ENCODE measurements at regions not wholly inside any gene's neighbourhood (a gene's known extent, or its start where the extent isn't known, plus 50 kb on each side); places are given as distances from the start of the nearest gene placed in this dataset.

DNA sequence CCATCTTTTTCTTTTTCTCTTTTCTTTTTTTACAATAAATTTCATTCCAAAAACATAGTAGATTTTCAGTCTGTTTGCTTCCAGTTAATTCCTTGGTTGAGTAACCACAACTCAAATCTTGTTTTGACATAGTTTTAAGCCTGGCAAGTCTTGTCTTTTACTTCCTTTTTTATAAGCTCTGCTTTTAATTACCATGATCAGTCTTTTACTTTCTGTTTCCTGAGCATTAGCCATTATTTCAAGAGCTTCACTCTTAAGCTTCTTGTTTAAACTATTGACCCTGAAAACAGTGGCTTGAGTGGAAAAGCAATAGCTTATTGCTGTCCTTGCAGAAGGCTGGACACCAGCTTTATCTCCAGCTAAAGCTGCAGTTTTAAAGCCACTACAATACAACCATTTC lies 1363.3 kb downstream of the MAT2B start:
- Histone ChIP-seq H3K9ac (ENCODE audit: low read depth in 1 of 3, low read length in 3 of 3) (no peak overlapping the region), H3K27ac (ENCODE audit: low read depth, low read length) (no peak overlapping the region)

GRCh38 chr5:164869325-164869724 lies 1363.9 kb downstream of the MAT2B start:
- Histone ChIP-seq H3K4me1 (ENCODE audit: control insufficient read depth in 3 of 3, insufficient read depth in 3 of 3, low read length in 3 of 3) (no peaks in the 10 kb centered on the region), H3K9ac (ENCODE audit: low read depth in 1 of 3, low read length in 3 of 3) (no peak overlapping the region), H3K9me3 (ENCODE audit: control insufficient read depth in 3 of 3, low read length in 3 of 3) (no peaks in the 10 kb centered on the region), H3K27ac (ENCODE audit: low read depth, low read length) (no peak overlapping the region), H3K36me3 (ENCODE audit: control insufficient read depth in 3 of 3, insufficient read depth in 3 of 3, low read length in 3 of 3) (no peaks in the 10 kb centered on the region), H3K4me3 (ENCODE audit: low read length in 3 of 3) (no peak overlapping the region), H3K27me3 (ENCODE audit: control insufficient read depth in 3 of 3, insufficient read depth in 3 of 3, low read length in 3 of 3) (no peaks in the 10 kb centered on the region)

More for the DNA sequence above, 1363.3 kb downstream of the MAT2B start:
- no peaks in the 10 kb centered on the region for H3K36me3 ChIP-seq (ENCODE audit: control insufficient read depth in 3 of 3, insufficient read depth in 3 of 3, low read length in 3 of 3)
- H3K27me3 ChIP-seq (ENCODE audit: control insufficient read depth in 3 of 3, insufficient read depth in 3 of 3, low read length in 3 of 3) = no peaks in the 10 kb centered on the region
- H3K4me3 ChIP-seq (ENCODE audit: low read length in 3 of 3) = no peak overlapping the region
- no peaks in the 10 kb centered on the region for H3K4me1 ChIP-seq (ENCODE audit: control insufficient read depth in 3 of 3, insufficient read depth in 3 of 3, low read length in 3 of 3)
- no peaks in the 10 kb centered on the region for H3K9me3 ChIP-seq (ENCODE audit: control insufficient read depth in 3 of 3, low read length in 3 of 3)

GRCh38 chr5:164876793-164877192 lies 1371.4 kb downstream of the MAT2B start:
- Histone ChIP-seq H3K27ac (ENCODE audit: low read depth, low read length) (no peak overlapping the region), H3K4me1 (ENCODE audit: control insufficient read depth in 3 of 3, insufficient read depth in 3 of 3, low read length in 3 of 3) (no peaks in the 10 kb centered on the region), H3K9ac (ENCODE audit: low read depth in 1 of 3, low read length in 3 of 3) (no peak overlapping the region), H3K9me3 (ENCODE audit: control insufficient read depth in 3 of 3, low read length in 3 of 3) (peaks cover 0 to 4% (median 0%) of the 10 kb centered on the region in 3 donors), H3K4me3 (ENCODE audit: low read length in 3 of 3) (no peak overlapping the region), H3K36me3 (ENCODE audit: control insufficient read depth in 3 of 3, insufficient read depth in 3 of 3, low read length in 3 of 3) (no peaks in the 10 kb centered on the region), H3K27me3 (ENCODE audit: control insufficient read depth in 3 of 3, insufficient read depth in 3 of 3, low read length in 3 of 3) (no peaks in the 10 kb centered on the region)

DNA sequence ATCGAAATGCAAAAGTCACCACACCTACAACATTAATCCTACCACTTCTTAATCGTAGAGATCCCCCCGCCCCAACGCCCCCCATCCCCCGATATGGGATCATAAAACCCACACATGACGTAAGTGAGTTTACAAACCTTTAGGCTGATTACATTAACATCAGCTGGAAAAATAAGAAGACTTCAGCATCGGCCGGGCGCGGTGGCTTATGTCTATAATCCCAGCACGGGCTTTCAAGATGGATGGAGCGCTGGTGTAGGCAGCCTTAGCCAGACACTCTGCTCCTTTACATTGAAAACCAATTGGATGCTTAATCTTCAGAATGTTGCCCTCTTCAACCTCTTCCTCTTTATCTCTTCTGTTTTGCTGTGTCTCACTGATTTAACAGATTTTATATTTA lies 1376.0 kb downstream of the MAT2B start:
- no peaks in the 10 kb centered on the region for H3K4me1 ChIP-seq (ENCODE audit: control insufficient read depth in 3 of 3, insufficient read depth in 3 of 3, low read length in 3 of 3)
- no peaks in the 10 kb centered on the region for H3K36me3 ChIP-seq (ENCODE audit: control insufficient read depth in 3 of 3, insufficient read depth in 3 of 3, low read length in 3 of 3)
- H3K9ac ChIP-seq (ENCODE audit: low read depth in 1 of 3, low read length in 3 of 3) = no peak overlapping the region
- no peaks in the 10 kb centered on the region for H3K27me3 ChIP-seq (ENCODE audit: control insufficient read depth in 3 of 3, insufficient read depth in 3 of 3, low read length in 3 of 3)
- H3K9me3 ChIP-seq (ENCODE audit: control insufficient read depth in 3 of 3, low read length in 3 of 3) = no peaks in the 10 kb centered on the region
- no peak overlapping the region for H3K27ac ChIP-seq (ENCODE audit: low read depth, low read length)
- no peak overlapping the region for H3K4me3 ChIP-seq (ENCODE audit: low read length in 3 of 3)

- no peaks in the 10 kb centered on the region for H3K27me3 ChIP-seq (ENCODE audit: control insufficient read depth in 3 of 3, insufficient read depth in 3 of 3, low read length in 3 of 3)
- no peak overlapping the region for H3K27ac ChIP-seq (ENCODE audit: low read depth, low read length)
- H3K4me1 ChIP-seq (ENCODE audit: control insufficient read depth in 3 of 3, insufficient read depth in 3 of 3, low read length in 3 of 3) = no peaks in the 10 kb centered on the region
- H3K36me3 ChIP-seq (ENCODE audit: control insufficient read depth in 3 of 3, insufficient read depth in 3 of 3, low read length in 3 of 3) = no peaks in the 10 kb centered on the region
- no peak overlapping the region for H3K4me3 ChIP-seq (ENCODE audit: low read length in 3 of 3)
- H3K9ac ChIP-seq (ENCODE audit: low read depth in 1 of 3, low read length in 3 of 3) = no peak overlapping the region
- no peaks in the 10 kb centered on the region for H3K9me3 ChIP-seq (ENCODE audit: control insufficient read depth in 3 of 3, low read length in 3 of 3)
Observed at GRCh38 chr5:164885179-164885578, 1379.8 kb downstream of the MAT2B start.

DNA sequence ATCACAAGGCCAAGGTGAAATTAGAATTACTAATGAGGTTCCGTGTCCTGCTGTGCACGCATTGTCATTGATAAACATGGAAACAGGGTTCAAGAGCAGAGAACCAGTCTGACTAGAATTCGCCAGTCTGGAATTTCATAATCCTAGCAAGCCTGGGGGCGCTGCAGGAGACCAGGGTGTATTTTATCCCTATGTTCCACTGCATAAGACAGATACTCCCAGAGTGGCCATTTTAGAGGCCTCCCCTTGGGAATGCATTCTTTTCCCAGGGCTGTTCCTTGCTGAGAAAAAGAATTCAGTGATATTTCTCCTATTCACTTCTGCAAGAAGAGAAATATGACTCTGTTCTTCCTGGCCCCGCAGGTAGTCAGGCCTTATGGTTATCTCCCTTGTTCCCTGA lies 1387.7 kb downstream of the MAT2B start:
- peaks cover 0 to 2% (median 0%) of the 10 kb centered on the region in 3 donors for H3K9me3 ChIP-seq (ENCODE audit: control insufficient read depth in 3 of 3, low read length in 3 of 3)
- H3K9ac ChIP-seq (ENCODE audit: low read depth in 1 of 3, low read length in 3 of 3) = no peak overlapping the region
- H3K4me1 ChIP-seq (ENCODE audit: control insufficient read depth in 3 of 3, insufficient read depth in 3 of 3, low read length in 3 of 3) = no peaks in the 10 kb centered on the region
- no peaks in the 10 kb centered on the region for H3K36me3 ChIP-seq (ENCODE audit: control insufficient read depth in 3 of 3, insufficient read depth in 3 of 3, low read length in 3 of 3)
- H3K27ac ChIP-seq (ENCODE audit: low read depth, low read length) = no peak overlapping the region
- no peak overlapping the region for H3K4me3 ChIP-seq (ENCODE audit: low read length in 3 of 3)
- no peaks in the 10 kb centered on the region for H3K27me3 ChIP-seq (ENCODE audit: control insufficient read depth in 3 of 3, insufficient read depth in 3 of 3, low read length in 3 of 3)

GRCh38 chr5:164898705-164899104 lies 1393.3 kb downstream of the MAT2B start:
- H3K27me3 ChIP-seq (ENCODE audit: control insufficient read depth in 3 of 3, insufficient read depth in 3 of 3, low read length in 3 of 3) = no peaks in the 10 kb centered on the region
- no peaks in the 10 kb centered on the region for H3K4me1 ChIP-seq (ENCODE audit: control insufficient read depth in 3 of 3, insufficient read depth in 3 of 3, low read length in 3 of 3)
- no peak overlapping the region for H3K27ac ChIP-seq (ENCODE audit: low read depth, low read length)
- H3K9me3 ChIP-seq (ENCODE audit: control insufficient read depth in 3 of 3, low read length in 3 of 3) = peaks cover 0 to 2% (median 0%) of the 10 kb centered on the region in 3 donors
- no peaks in the 10 kb centered on the region for H3K36me3 ChIP-seq (ENCODE audit: control insufficient read depth in 3 of 3, insufficient read depth in 3 of 3, low read length in 3 of 3)
- no peak overlapping the region for H3K4me3 ChIP-seq (ENCODE audit: low read length in 3 of 3)
- H3K9ac ChIP-seq (ENCODE audit: low read depth in 1 of 3, low read length in 3 of 3) = no peak overlapping the region

- Histone ChIP-seq H3K36me3 (ENCODE audit: control insufficient read depth in 3 of 3, insufficient read depth in 3 of 3, low read length in 3 of 3) (no peaks in the 10 kb centered on the region), H3K4me1 (ENCODE audit: control insufficient read depth in 3 of 3, insufficient read depth in 3 of 3, low read length in 3 of 3) (no peaks in the 10 kb centered on the region), H3K4me3 (ENCODE audit: low read length in 3 of 3) (no peak overlapping the region), H3K27ac (ENCODE audit: low read depth, low read length) (no peak overlapping the region), H3K9ac (ENCODE audit: low read depth in 1 of 3, low read length in 3 of 3) (no peak overlapping the region), H3K27me3 (ENCODE audit: control insufficient read depth in 3 of 3, insufficient read depth in 3 of 3, low read length in 3 of 3) (no peaks in the 10 kb centered on the region), H3K9me3 (ENCODE audit: control insufficient read depth in 3 of 3, low read length in 3 of 3) (no peaks in the 10 kb centered on the region)
Observed at GRCh38 chr5:164909673-164910072, 1404.3 kb downstream of the MAT2B start.

DNA sequence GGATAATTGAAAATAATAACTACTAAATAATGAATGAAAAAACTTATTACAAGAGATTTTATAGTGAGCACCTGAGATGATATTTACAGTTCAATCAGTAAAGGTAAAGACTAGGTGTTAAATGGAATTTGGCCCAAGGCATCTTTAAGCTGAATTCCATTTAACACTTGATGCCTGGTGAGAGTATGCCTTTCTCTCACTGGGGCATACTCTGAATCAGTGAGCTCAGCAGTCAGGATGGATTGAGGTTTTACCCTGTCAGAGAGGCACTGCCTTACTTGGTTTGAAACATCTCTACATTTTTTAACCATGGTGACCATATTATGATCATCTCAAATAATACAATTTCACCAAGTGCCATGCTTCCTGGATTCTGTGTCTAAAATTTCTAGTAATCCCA lies 1416.3 kb downstream of the MAT2B start:
- Histone ChIP-seq H3K4me3 (ENCODE audit: low read length in 3 of 3) (no peak overlapping the region), H3K9me3 (ENCODE audit: control insufficient read depth in 3 of 3, low read length in 3 of 3) (no peaks in the 10 kb centered on the region), H3K27me3 (ENCODE audit: control insufficient read depth in 3 of 3, insufficient read depth in 3 of 3, low read length in 3 of 3) (no peaks in the 10 kb centered on the region), H3K4me1 (ENCODE audit: control insufficient read depth in 3 of 3, insufficient read depth in 3 of 3, low read length in 3 of 3) (no peaks in the 10 kb centered on the region), H3K27ac (ENCODE audit: low read depth, low read length) (no peak overlapping the region), H3K36me3 (ENCODE audit: control insufficient read depth in 3 of 3, insufficient read depth in 3 of 3, low read length in 3 of 3) (no peaks in the 10 kb centered on the region), H3K9ac (ENCODE audit: low read depth in 1 of 3, low read length in 3 of 3) (no peak overlapping the region)

DNA sequence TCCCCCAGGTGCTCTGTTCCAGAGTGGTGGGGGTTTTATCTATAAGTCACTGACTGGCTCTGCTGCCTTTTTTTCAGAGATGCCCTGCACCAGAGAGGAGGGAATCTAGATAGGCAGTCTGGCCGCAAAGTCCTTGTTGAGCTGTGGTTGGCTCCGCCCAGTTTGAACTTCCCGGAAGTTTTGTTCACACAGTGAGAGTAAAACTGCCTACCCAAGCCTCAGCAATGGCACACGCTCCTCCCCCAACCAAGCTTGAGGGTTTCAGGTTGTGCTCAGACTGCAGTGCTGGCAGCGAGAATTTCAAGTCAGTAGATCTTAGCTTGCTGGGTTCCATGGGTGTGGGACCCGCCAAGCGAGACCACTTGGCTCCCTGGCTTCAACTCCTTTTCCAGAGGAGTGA lies 1428.6 kb downstream of the MAT2B start:
- Histone ChIP-seq H3K9ac (ENCODE audit: low read depth in 1 of 3, low read length in 3 of 3) (no peak overlapping the region), H3K4me3 (ENCODE audit: low read length in 3 of 3) (no peak overlapping the region)

DNA sequence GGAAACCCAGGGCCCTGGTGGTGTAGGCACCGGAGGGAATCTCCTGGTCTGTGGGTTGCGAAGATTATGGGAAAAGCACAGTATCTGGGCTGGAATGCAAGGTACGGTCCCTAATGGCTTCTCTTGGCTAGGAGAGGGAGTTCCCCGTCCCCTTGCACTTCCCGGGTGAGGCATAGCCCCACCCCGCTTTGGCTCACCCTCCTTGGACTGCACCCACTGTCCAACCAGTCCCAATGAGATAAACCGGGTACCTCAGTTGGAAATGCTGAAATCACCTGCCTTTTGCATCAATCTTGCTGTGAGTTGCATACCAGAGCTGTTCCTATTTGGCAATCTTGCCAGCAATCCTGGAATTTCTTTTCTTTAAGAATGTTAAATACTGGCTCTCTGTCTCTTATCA lies 1429.1 kb downstream of the MAT2B start:
- no peaks in the 10 kb centered on the region for H3K4me1 ChIP-seq (ENCODE audit: control insufficient read depth in 3 of 3, insufficient read depth in 3 of 3, low read length in 3 of 3)
- H3K27me3 ChIP-seq (ENCODE audit: control insufficient read depth in 3 of 3, insufficient read depth in 3 of 3, low read length in 3 of 3) = no peaks in the 10 kb centered on the region
- H3K27ac ChIP-seq (ENCODE audit: low read depth, low read length) = no peak overlapping the region
- no peaks in the 10 kb centered on the region for H3K36me3 ChIP-seq (ENCODE audit: control insufficient read depth in 3 of 3, insufficient read depth in 3 of 3, low read length in 3 of 3)
- H3K9ac ChIP-seq (ENCODE audit: low read depth in 1 of 3, low read length in 3 of 3) = no peak overlapping the region
- H3K4me3 ChIP-seq (ENCODE audit: low read length in 3 of 3) = no peak overlapping the region
- no peaks in the 10 kb centered on the region for H3K9me3 ChIP-seq (ENCODE audit: control insufficient read depth in 3 of 3, low read length in 3 of 3)

More for the DNA sequence above, 1428.6 kb downstream of the MAT2B start:
- Histone ChIP-seq H3K9me3 (ENCODE audit: control insufficient read depth in 3 of 3, low read length in 3 of 3) (no peaks in the 10 kb centered on the region), H3K27me3 (ENCODE audit: control insufficient read depth in 3 of 3, insufficient read depth in 3 of 3, low read length in 3 of 3) (no peaks in the 10 kb centered on the region), H3K36me3 (ENCODE audit: control insufficient read depth in 3 of 3, insufficient read depth in 3 of 3, low read length in 3 of 3) (no peaks in the 10 kb centered on the region), H3K27ac (ENCODE audit: low read depth, low read length) (no peak overlapping the region), H3K4me1 (ENCODE audit: control insufficient read depth in 3 of 3, insufficient read depth in 3 of 3, low read length in 3 of 3) (no peaks in the 10 kb centered on the region)

Measured in skeletal muscle tissue (tissue), 3 donors.